Neural crest cell (in vitro differentiated cells): ENCODE measurements at regions not wholly inside any gene's neighbourhood (a gene's known extent, or its start where the extent isn't known, plus 50 kb on each side); places are given as distances from the start of the nearest gene placed in this dataset.

Experiments
- DNase-seq: peaks from one replicate; pipeline ENCODE4 v3.0.0; 2021; ENCODE audit warnings: low read depth, mixed read lengths, low spot score
- H3K27ac Mint-ChIP-seq: one replicate; pipeline ENCODE4 v1.8.0; 2021; ENCODE audit warnings: mild to moderate bottlenecking, mixed read lengths; ENCODE audit not compliant: unreplicated experiment
- H3K27me3 Mint-ChIP-seq: 2 replicates; pipeline ENCODE4 v1.8.0; 2021; ENCODE audit warnings: low read depth, mild to moderate bottlenecking, mixed read lengths
- H3K36me3 Mint-ChIP-seq: 2 replicates; pipeline ENCODE4 v1.8.0; 2021; ENCODE audit warnings: low read depth, mild to moderate bottlenecking, mixed read lengths
- H3K4me1 Mint-ChIP-seq: 2 replicates; pipeline ENCODE4 v1.8.0; 2021; ENCODE audit warnings: mixed read lengths
- H3K4me3 Mint-ChIP-seq: one replicate; pipeline ENCODE4 v1.8.0; 2021; ENCODE audit warnings: mild to moderate bottlenecking, mixed read lengths
- H3K9me3 Mint-ChIP-seq: 2 replicates; pipeline ENCODE4 v1.8.0; 2021; ENCODE audit warnings: mixed read lengths
- TF ChIP-seq, protein P1 (sequence below): fragments of 200-600 bp; sonication (generic); conservative IDR thresholded peaks from 2 replicates; pipeline ENCODE4 v1.5.0; 2021; ENCODE audit warnings: antibody characterized with exemption, mild to moderate bottlenecking

GRCh38 chr18:61239051-61239450 lies 94.2 kb upstream of the CDH20 start:
- DNase-seq, result no peak
- H3K27ac Mint-ChIP-seq, result no peak overlapping the region
- TF ChIP-seq, protein P1, sequence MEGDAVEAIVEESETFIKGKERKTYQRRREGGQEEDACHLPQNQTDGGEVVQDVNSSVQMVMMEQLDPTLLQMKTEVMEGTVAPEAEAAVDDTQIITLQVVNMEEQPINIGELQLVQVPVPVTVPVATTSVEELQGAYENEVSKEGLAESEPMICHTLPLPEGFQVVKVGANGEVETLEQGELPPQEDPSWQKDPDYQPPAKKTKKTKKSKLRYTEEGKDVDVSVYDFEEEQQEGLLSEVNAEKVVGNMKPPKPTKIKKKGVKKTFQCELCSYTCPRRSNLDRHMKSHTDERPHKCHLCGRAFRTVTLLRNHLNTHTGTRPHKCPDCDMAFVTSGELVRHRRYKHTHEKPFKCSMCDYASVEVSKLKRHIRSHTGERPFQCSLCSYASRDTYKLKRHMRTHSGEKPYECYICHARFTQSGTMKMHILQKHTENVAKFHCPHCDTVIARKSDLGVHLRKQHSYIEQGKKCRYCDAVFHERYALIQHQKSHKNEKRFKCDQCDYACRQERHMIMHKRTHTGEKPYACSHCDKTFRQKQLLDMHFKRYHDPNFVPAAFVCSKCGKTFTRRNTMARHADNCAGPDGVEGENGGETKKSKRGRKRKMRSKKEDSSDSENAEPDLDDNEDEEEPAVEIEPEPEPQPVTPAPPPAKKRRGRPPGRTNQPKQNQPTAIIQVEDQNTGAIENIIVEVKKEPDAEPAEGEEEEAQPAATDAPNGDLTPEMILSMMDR, result no peak
- H3K4me1 Mint-ChIP-seq, result no peaks in the 10 kb centered on the region
- no peak overlapping the region for H3K4me3 Mint-ChIP-seq
- H3K36me3 Mint-ChIP-seq, result no peaks in the 10 kb centered on the region
- H3K27me3 Mint-ChIP-seq, result peaks cover 5% of the 10 kb centered on the region
- peaks cover 2% of the 10 kb centered on the region for H3K9me3 Mint-ChIP-seq

GRCh38 chr18:61241260-61241853 lies 91.9 kb upstream of the CDH20 start:
- H3K27ac Mint-ChIP-seq, result no peak overlapping the region
- TF ChIP-seq, protein P1, result no peak
- peaks cover 2% of the 10 kb centered on the region for H3K9me3 Mint-ChIP-seq
- peaks cover 5% of the 10 kb centered on the region for H3K27me3 Mint-ChIP-seq
- H3K36me3 Mint-ChIP-seq, result no peaks in the 10 kb centered on the region
- H3K4me3 Mint-ChIP-seq, result no peak overlapping the region
- H3K4me1 Mint-ChIP-seq, result no peaks in the 10 kb centered on the region
- no peak for DNase-seq

DNA sequence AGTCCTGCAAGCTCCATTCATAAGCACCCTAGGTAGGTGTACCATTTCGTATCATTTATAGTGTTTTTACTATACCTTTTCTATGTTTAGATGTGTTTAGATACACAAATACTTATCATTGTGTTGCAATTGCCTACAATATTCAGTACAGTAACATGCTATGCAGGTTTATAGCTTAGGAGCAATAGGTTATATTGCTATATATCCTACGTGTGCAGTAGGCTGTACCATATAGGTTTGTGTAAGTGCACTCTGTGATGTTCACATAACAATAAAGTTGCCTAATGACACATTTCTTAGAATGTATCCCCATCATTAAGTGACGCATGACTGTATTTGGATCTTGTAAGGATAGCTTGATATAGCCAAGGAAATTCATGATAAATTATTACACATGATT lies 88.6 kb upstream of the CDH20 start:
- Mint-ChIP-seq H3K4me1 (no peaks in the 10 kb centered on the region), H3K27ac (no peak overlapping the region), H3K27me3 (peaks cover 3% of the 10 kb centered on the region), H3K36me3 (no peaks in the 10 kb centered on the region), H3K9me3 (peaks cover 2% of the 10 kb centered on the region), H3K4me3 (no peak overlapping the region)
- TF ChIP-seq, protein P1, result no peak
- no peak for DNase-seq

GRCh38 chr18:61245276-61245675 lies 88.0 kb upstream of the CDH20 start:
- H3K27ac Mint-ChIP-seq, result peak overlapping the region; percentile 6

GRCh38 chr18:61248589-61248988 lies 84.6 kb upstream of the CDH20 start:
- Mint-ChIP-seq H3K4me3 (no peak overlapping the region), H3K9me3 (no peaks in the 10 kb centered on the region), H3K4me1 (no peaks in the 10 kb centered on the region), H3K27me3 (no peaks in the 10 kb centered on the region), H3K27ac (no peak overlapping the region), H3K36me3 (no peaks in the 10 kb centered on the region)
- DNase-seq, result no peak
- TF ChIP-seq, protein P1, result no peak

More at GRCh38 chr18:61245276-61245675, 88.0 kb upstream of the CDH20 start:
- DNase-seq, result no peak
- Mint-ChIP-seq H3K4me3 (no peak overlapping the region), H3K4me1 (no peaks in the 10 kb centered on the region), H3K27me3 (no peaks in the 10 kb centered on the region), H3K36me3 (no peaks in the 10 kb centered on the region), H3K9me3 (no peaks in the 10 kb centered on the region)
- TF ChIP-seq, protein P1, result no peak
